ENCODE measurements at regions not wholly inside any gene's neighbourhood (a gene's known extent, or its start where the extent isn't known, plus 50 kb on each side); places are given as distances from the start of the nearest gene placed in this dataset.
"Not testable (repeated sequence)": the region's sequence is repeated elsewhere in the genome, so short reads cannot be mapped to it uniquely, and the experiment has no call there.

DNA sequence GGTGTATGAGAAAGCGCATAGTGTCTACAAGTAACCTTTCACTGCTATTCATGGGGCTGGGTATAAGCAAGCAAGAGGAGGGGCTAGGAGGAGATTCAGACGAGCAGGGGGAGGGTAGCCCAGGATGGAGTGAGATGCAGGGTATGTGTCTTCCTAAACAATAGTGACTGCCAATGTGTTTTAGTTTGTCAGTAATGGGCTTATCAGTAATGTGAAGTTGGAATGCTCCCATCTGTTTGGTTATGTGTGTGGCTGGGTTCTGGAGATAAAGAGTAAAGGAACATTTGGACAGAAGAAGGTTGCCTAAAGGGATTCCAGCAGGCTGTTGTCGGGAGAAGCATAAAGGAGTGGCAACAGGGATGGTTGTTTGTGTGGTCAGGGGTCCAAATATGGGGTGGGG is 62.7 kb upstream of the EZR start:
- DNase-seq (ENCODE audit: low read depth); H3K4me3 ChIP-seq (ENCODE audit: low read depth, low read length): not testable (repeated sequence)

- DNase-seq (ENCODE audit: low read depth); H3K4me3 ChIP-seq (ENCODE audit: low read depth, low read length): not testable (repeated sequence)
These were observed 62.1 kb upstream of the EZR start for GRCh38 chr6:158881276-158881675.

GRCh38 chr6:158879180-158879579 is 60.0 kb upstream of the EZR start:
- H3K4me3 ChIP-seq (ENCODE audit: low read depth, low read length): no peak overlapping the region
- no peak for TF ChIP-seq CTCF (IDR thresholded peaks at IDR 0.05; ENCODE audit: insufficient read depth, low read depth, low read length)
- DNase-seq (ENCODE audit: low read depth): peak; percentile 75

- no peak for TF ChIP-seq CTCF (IDR thresholded peaks at IDR 0.05; ENCODE audit: insufficient read depth, low read depth, low read length)
- DNase-seq (ENCODE audit: low read depth): no peak
- no peak overlapping the region for H3K4me3 ChIP-seq (ENCODE audit: low read depth, low read length)
These were observed 58.5 kb upstream of the EZR start for GRCh38 chr6:158877716-158878115.

DNA sequence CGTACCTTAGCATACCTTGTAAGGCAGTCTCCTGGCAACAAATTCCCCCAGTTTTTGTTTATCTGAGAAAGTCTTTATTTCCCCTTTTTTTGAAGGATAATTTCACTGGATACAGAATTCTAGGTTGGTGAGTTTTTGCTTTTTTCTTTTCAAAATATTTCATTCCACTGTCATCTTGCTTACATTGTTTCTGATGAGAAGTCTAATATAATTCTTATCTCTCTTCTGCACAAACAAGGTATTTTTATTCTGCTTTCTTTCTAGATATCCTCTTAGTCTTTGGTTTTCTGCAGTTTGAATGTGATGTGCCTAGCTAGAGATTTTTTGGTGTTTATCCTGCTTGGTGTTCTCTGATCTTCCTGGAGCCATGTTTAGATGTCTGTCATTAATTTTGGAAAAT is 57.7 kb upstream of the EZR start:
- DNase-seq (ENCODE audit: low read depth): no peak
- no peak overlapping the region for H3K4me3 ChIP-seq (ENCODE audit: low read depth, low read length)
- no peak for TF ChIP-seq CTCF (IDR thresholded peaks at IDR 0.05; ENCODE audit: insufficient read depth, low read depth, low read length)

DNA sequence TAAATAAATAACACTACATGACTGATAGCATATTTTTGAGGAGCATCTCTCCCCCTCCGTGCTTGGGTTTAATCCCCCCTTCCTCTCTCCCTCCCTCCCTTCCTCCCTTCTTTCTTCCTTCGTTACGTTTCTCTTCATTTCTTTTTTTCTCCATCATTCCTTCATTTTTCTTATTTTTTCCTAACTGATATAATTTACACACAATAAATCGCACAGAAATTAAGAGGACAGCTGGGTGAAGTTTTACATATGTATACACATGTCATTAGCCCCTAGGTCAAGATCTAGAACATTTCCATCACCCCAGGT is 51.4 kb upstream of the EZR start:
- no peak for TF ChIP-seq CTCF (IDR thresholded peaks at IDR 0.05; ENCODE audit: insufficient read depth, low read depth, low read length)
- no peak for DNase-seq (ENCODE audit: low read depth)
- no peak overlapping the region for H3K4me3 ChIP-seq (ENCODE audit: low read depth, low read length)

- peak; percentile 90 for DNase-seq (ENCODE audit: low read depth)
- H3K4me3 ChIP-seq (ENCODE audit: low read depth, low read length): peak overlapping the region; percentile 65
- peak; percentile 10 for TF ChIP-seq CTCF (IDR thresholded peaks at IDR 0.05; ENCODE audit: insufficient read depth, low read depth, low read length)
These were observed 50.9 kb upstream of the EZR start for GRCh38 chr6:158869826-158870648.
